ENCODE measurements at regions not wholly inside any gene's neighbourhood (a gene's known extent, or its start where the extent isn't known, plus 50 kb on each side); places are given as distances from the start of the nearest gene placed in this dataset.

DNA sequence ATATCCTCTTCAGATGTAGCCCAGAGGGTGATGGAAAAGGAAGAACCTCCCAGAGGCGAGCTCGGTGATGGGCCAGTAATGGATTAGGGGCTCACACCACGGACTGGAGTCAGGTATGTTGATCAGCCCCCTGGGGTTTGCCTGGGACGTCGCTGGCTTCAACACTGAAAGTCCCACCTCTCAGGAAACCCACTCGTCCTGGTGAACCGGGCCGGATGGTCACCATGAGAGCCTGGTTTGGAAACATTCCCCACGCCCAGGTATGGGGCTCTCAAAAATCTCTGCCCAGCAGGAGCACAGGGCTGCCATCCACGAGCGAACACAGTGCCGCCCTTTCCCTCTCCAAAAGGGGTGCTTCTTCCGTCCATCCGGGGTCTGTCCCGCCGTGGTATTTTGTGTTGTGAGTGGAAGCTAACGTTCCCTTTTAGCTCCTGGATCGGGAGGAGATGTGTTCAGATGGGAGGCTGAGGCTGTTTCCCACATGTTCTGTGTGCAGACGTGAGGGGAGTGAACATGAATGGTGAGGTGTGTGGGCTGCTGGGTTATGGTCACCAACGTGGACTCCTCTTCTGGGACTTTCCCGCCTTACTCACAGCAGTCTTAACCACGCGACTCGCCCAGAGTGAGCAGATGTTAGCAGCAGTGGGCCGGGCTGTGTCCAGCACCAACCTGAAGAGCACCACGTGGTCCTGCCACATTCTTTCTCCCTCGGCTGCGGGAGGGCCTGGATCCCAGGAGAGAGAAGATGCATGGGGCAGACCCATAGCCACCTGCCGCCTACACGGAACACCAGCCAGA is 139.2 kb downstream of the KIF26A start:
- TF ChIP-seq NFIC (IDR thresholded peaks at IDR 0.05): no peak
- no peak for TF ChIP-seq RBBP5 (IDR thresholded peaks at IDR 0.05; ENCODE audit: borderline replicate concordance, insufficient read depth, low read length, poor library complexity, severe bottlenecking)
- no peak for TF ChIP-seq KLF6 (CRISPR knock-in tag; IDR thresholded peaks at IDR 0.05; ENCODE audit: borderline replicate concordance)
- no peak for TF ChIP-seq MAFK (IDR thresholded peaks at IDR 0.05; ENCODE audit: low read length)

Data from K562 (cell line).